ENCODE measurements at regions not wholly inside any gene's neighbourhood (a gene's known extent, or its start where the extent isn't known, plus 50 kb on each side); places are given as distances from the start of the nearest gene placed in this dataset.
A peak's percentile ranks its signal among the peaks of the same experiment; 100 is the strongest.

DNA sequence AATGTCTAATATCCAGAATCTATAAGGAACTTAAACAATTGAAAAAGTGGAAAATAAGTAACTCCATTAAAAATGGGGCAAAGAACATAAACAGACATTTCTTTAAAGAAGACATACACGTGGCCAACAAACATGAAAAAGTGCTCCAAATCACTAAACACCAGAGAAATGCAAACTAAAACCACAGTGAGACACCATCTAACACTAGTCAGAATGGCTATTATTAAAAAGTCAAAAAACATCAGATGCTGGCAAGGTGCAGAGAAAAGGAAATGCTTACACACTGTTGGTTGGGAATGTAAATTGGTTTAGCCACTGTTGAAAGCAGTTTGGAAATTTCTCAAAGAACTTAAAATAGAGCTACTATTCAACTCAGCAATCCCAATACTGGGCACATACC, 169.2 kb upstream of the MANEA start:
- Mint-ChIP-seq H3K4me3 (no peak overlapping the region), H3K4me1 (peaks cover 0 to 7% of the 10 kb centered on the region in 2 experiments; a peak in 2 of 4 replicates), H3K36me3 (ENCODE audit: insufficient read depth in 1 of 3, low read depth in 3 of 3) (no peaks in the 10 kb centered on the region), H3K9me3 (no peaks in the 10 kb centered on the region), H3K27me3 (ENCODE audit: low read depth) (peaks cover 2% of the 10 kb centered on the region; the same call in 1 of the 2 replicates), H3K27ac (peak overlapping the region in 1 of 3 experiments; percentile 19; a peak in 1 of 7 replicates)
- Histone ChIP-seq H3K23ac (ENCODE audit: insufficient read length, low read depth, low read length) (no peak overlapping the region), H3K79me2 (ENCODE audit: insufficient read depth, low read length) (no peaks in the 10 kb centered on the region), H4K91ac (ENCODE audit: insufficient read length, low read depth, low read length) (no peak overlapping the region), H4K20me1 (ENCODE audit: control insufficient read depth, insufficient read depth, insufficient read length) (no peaks in the 10 kb centered on the region), H2BK12ac (ENCODE audit: insufficient read length, low read depth, low read length) (no peak overlapping the region), H2BK120ac (ENCODE audit: low read depth, low read length, poor library complexity, severe bottlenecking) (no peak overlapping the region), H2BK15ac (ENCODE audit: low read depth, low read length) (no peak overlapping the region), H4K5ac (ENCODE audit: insufficient read length, low read depth, low read length) (no peak overlapping the region), H3K9me3 (ENCODE audit: control insufficient read depth, low read depth, low read length) (no peaks in the 10 kb centered on the region), H3K9ac (ENCODE audit: extremely low read depth, insufficient read length, low read length) (no peak overlapping the region), H3K4me2 (ENCODE audit: insufficient read depth, insufficient read length, low read length) (no peak overlapping the region), H4K8ac (replicated peaks; ENCODE audit: insufficient read length, low read depth, low read length) (no peak overlapping the region), H3K18ac (ENCODE audit: insufficient read length, low read depth, low read length) (no peak overlapping the region), H3T11ph (ENCODE audit: low read length) (no peak overlapping the region), H2AFZ (ENCODE audit: low read length) (no peak overlapping the region), H2BK20ac (ENCODE audit: low read depth, low read length, poor library complexity, severe bottlenecking) (no peak overlapping the region), H3K23me2 (ENCODE audit: insufficient read length, low read depth, low read length, poor library complexity, severe bottlenecking) (no peaks in the 10 kb centered on the region), H2AK5ac (ENCODE audit: insufficient read length, low read length) (no peak overlapping the region), H3K27ac (ENCODE audit: insufficient read length, low read depth, low read length) (no peak overlapping the region), H3K4ac (ENCODE audit: low read depth, low read length) (no peak overlapping the region), H2BK5ac (ENCODE audit: insufficient read length, low read length) (no peak overlapping the region), H3K79me1 (ENCODE audit: insufficient read depth, low read depth, low read length, poor library complexity, severe bottlenecking) (no peaks in the 10 kb centered on the region), H3K27me3 (ENCODE audit: insufficient read depth, low read length) (no peaks in the 10 kb centered on the region), H3K14ac (ENCODE audit: insufficient read depth, low read length) (no peak overlapping the region), H3K4me1 (ENCODE audit: insufficient read depth, low read length) (no peaks in the 10 kb centered on the region), H3K56ac (ENCODE audit: insufficient read length, low read depth, low read length) (no peak overlapping the region)
- DNase-seq = no peak
- WGBS (ENCODE audit: extremely low coverage, insufficient read length, low lambda C conversion rate) = no CpG with 5 or more reads among the region's 1 CpG
- TF ChIP-seq, protein P1, sequence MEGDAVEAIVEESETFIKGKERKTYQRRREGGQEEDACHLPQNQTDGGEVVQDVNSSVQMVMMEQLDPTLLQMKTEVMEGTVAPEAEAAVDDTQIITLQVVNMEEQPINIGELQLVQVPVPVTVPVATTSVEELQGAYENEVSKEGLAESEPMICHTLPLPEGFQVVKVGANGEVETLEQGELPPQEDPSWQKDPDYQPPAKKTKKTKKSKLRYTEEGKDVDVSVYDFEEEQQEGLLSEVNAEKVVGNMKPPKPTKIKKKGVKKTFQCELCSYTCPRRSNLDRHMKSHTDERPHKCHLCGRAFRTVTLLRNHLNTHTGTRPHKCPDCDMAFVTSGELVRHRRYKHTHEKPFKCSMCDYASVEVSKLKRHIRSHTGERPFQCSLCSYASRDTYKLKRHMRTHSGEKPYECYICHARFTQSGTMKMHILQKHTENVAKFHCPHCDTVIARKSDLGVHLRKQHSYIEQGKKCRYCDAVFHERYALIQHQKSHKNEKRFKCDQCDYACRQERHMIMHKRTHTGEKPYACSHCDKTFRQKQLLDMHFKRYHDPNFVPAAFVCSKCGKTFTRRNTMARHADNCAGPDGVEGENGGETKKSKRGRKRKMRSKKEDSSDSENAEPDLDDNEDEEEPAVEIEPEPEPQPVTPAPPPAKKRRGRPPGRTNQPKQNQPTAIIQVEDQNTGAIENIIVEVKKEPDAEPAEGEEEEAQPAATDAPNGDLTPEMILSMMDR (conservative IDR thresholded peaks at IDR 0.05) = no peak

Data from H9 (cell line).